IMR-90 (cell line): ENCODE measurements at regions not wholly inside any gene's neighbourhood (a gene's known extent, or its start where the extent isn't known, plus 50 kb on each side); places are given as distances from the start of the nearest gene placed in this dataset.

Source experiments
- ATAC-seq: fragments of 200-7000 bp; cut with Tn5 transposase; 2 replicates; pipeline ENCODE4 v1.9.1; 2020; ENCODE audit warnings: low read depth, mild to moderate bottlenecking, moderate library complexity
- BruUV-seq: library from RNA; stranded (reverse); fragments of 400-500 nt; replicated peaks from 2 replicates; lab custom pipeline; 2021; lab: Mats Ljungman, UMichigan
- CTCF ChIA-PET: fragments of 300-600 bp; formaldehyde crosslinking; extraction: SDS; loops from one replicate; lab custom pipeline; 2021; ENCODE audit warnings: antibody characterized with exemption; lab: Yijun Ruan, JAX
- POLR2A ChIA-PET: fragments of 300-600 bp; sonication (Branson Sonifier 250); formaldehyde crosslinking; loops from one replicate; lab custom pipeline; 2022; ENCODE audit warnings: antibody characterized with exemption; ENCODE audit not compliant: unreplicated experiment; lab: Charles Lee
- DNase-seq: peaks from one replicate; pipeline ENCODE4 v3.0.0; 2013
- H2AFZ ChIP-seq: replicated peaks from 2 replicates; pipeline ENCODE3; 2013; ENCODE audit warnings: low read length, mild to moderate bottlenecking; ENCODE audit not compliant: poor library complexity
- H2AK5ac ChIP-seq: 2 replicates; pipeline ENCODE4 v1.6.1; 2013; ENCODE audit warnings: low read depth, low read length, inconsistent platforms
- H2AK9ac ChIP-seq: replicated peaks from 2 replicates; pipeline ENCODE3; 2013; ENCODE audit warnings: mild to moderate bottlenecking, low read depth, low read length, moderate library complexity; ENCODE audit not compliant: poor library complexity
- H2BK120ac ChIP-seq: 2 replicates; pipeline ENCODE4 v1.6.1; 2013; ENCODE audit warnings: low read depth, low read length, inconsistent platforms
- H2BK15ac ChIP-seq: 3 replicates; pipeline ENCODE4 v1.6.1; 2013; ENCODE audit warnings: low read depth, low read length, inconsistent platforms
- H2BK20ac ChIP-seq: 2 replicates; pipeline ENCODE4 v1.6.1; 2013; ENCODE audit warnings: low read depth, mild to moderate bottlenecking, inconsistent platforms, low read length, moderate library complexity
- H2BK5ac ChIP-seq: 2 replicates; pipeline ENCODE4 v1.6.1; 2013; ENCODE audit warnings: mild to moderate bottlenecking, low read depth, low read length, inconsistent platforms; ENCODE audit not compliant: poor library complexity, severe bottlenecking
- H3K14ac ChIP-seq: replicated peaks from 2 replicates; pipeline ENCODE4 v1.6.1; 2013; ENCODE audit warnings: low read depth, low read length, inconsistent platforms
- H3K18ac ChIP-seq: 2 replicates; pipeline ENCODE4 v1.6.1; 2013; ENCODE audit warnings: low read depth, low read length, control low read depth
- H3K23ac ChIP-seq: 2 replicates; pipeline ENCODE4 v1.6.1; 2013; ENCODE audit warnings: low read depth, low read length, inconsistent platforms
- H3K27ac ChIP-seq: 2 replicates; pipeline ENCODE4 v1.5.1; 2013; ENCODE audit warnings: mild to moderate bottlenecking, control low read depth, low read length; ENCODE audit not compliant: insufficient read depth
- H3K27me3 ChIP-seq: 2 replicates; pipeline ENCODE4 v1.6.1; 2013; ENCODE audit warnings: low read length; ENCODE audit not compliant: control insufficient read depth, insufficient read depth
- H3K36me3 ChIP-seq: 2 replicates; pipeline ENCODE4 v1.6.1; 2013; ENCODE audit warnings: low read length, mixed read lengths; ENCODE audit not compliant: control insufficient read depth, insufficient read depth
- H3K4ac ChIP-seq: 2 replicates; pipeline ENCODE4 v1.6.1; 2013; ENCODE audit warnings: low read depth, low read length, inconsistent platforms
- H3K4me1 ChIP-seq: 2 replicates; pipeline ENCODE4 v1.6.1; 2013; ENCODE audit warnings: low read length, mixed read lengths; ENCODE audit not compliant: control insufficient read depth, insufficient read depth
- H3K4me2 ChIP-seq: 2 replicates; pipeline ENCODE4 v1.6.1; 2013; ENCODE audit warnings: low read depth, mild to moderate bottlenecking, control low read depth, low read length, moderate library complexity
- H3K4me3 ChIP-seq: 2 replicates; pipeline ENCODE4 v1.5.1; 2013; ENCODE audit warnings: low read depth, mild to moderate bottlenecking, control low read depth, low read length, moderate library complexity; ENCODE audit not compliant: insufficient read depth
- H3K56ac ChIP-seq: 2 replicates; pipeline ENCODE4 v1.6.1; 2013; ENCODE audit warnings: low read length, inconsistent platforms; ENCODE audit not compliant: insufficient read depth; ENCODE audit errors: extremely low read depth
- H3K79me1 ChIP-seq, 2 experiments: 2 replicates each; pipeline ENCODE4 v1.6.1; 2013; ENCODE audit warnings: low read length in 2 of 2, inconsistent platforms in 1 of 2, low read depth in 1 of 2
- H3K9ac ChIP-seq: 2 replicates; pipeline ENCODE4 v1.6.1; 2013; ENCODE audit warnings: low read depth, low read length, control low read depth
- H3K9me1 ChIP-seq: 2 replicates; pipeline ENCODE4 v1.6.1; 2013; ENCODE audit warnings: low read length, inconsistent platforms; ENCODE audit not compliant: insufficient read depth
- H3K9me3 ChIP-seq: 2 replicates; pipeline ENCODE4 v1.6.1; 2013; ENCODE audit warnings: low read length; ENCODE audit not compliant: control insufficient read depth, insufficient read depth
- H4K20me1 ChIP-seq: 2 replicates; pipeline ENCODE4 v1.6.1; 2013; ENCODE audit warnings: low read length, inconsistent platforms; ENCODE audit not compliant: insufficient read depth
- H4K5ac ChIP-seq: 2 replicates; pipeline ENCODE4 v1.6.1; 2013; ENCODE audit warnings: mild to moderate bottlenecking, low read depth, low read length, control low read depth
- H4K8ac ChIP-seq, 2 experiments: 2 replicates each; pipeline ENCODE4 v1.6.1; 2013; ENCODE audit warnings: low read depth in 2 of 2, low read length in 2 of 2, control low read depth in 1 of 2, inconsistent platforms in 1 of 2
- H4K91ac ChIP-seq: 2 replicates; pipeline ENCODE4 v1.6.1; 2013; ENCODE audit warnings: low read depth, low read length, inconsistent platforms; ENCODE audit not compliant: insufficient read depth
- CEBPB ChIP-seq: IDR thresholded peaks from 2 replicates; pipeline ENCODE4 v1.6.1; 2012; ENCODE audit warnings: low read depth, low read length, improper control_type of control experiment
- MXI1 ChIP-seq: IDR thresholded peaks from 2 replicates; pipeline ENCODE4 v1.6.1; 2012; ENCODE audit warnings: low read depth, mild to moderate bottlenecking, low read length, moderate library complexity, borderline replicate concordance
- RAD21 ChIP-seq: IDR thresholded peaks from 2 replicates; pipeline ENCODE4 v1.6.1; 2012; ENCODE audit warnings: low read length, improper control_type of control experiment
- WGBS, 2 experiments: methylation state at CpG; one replicate each; pipeline versions ENCODE4 v1.1.5 to v1.1.7; 2013; ENCODE audit warnings: missing lambda C conversion rate in 2 of 2; ENCODE audit not compliant: insufficient read length in 1 of 2; ENCODE audit errors: extremely low coverage in 2 of 2; 5-methylcytosine and 5-hydroxymethylcytosine counted together
- dilution Hi-C: fragments of 300-500 bp; cut with HindIII; formaldehyde crosslinking; loops from one replicate; pipeline ENCODE4 v1.14.3; 2018; ENCODE audit warnings: low sequenced_read_pairs; ENCODE audit not compliant: unreplicated experiment
- in situ Hi-C: fragments of 300-500 bp; cut with MboI; formaldehyde crosslinking; loops from 3 replicates; pipeline ENCODE4 v1.14.3; 2019; ENCODE audit warnings: low sequenced_read_pairs, inconsistent platforms, mixed read lengths
- intact Hi-C: fragments of 100-400 bp; cut with micrococcal nuclease; formaldehyde crosslinking; loops from 2 replicates; pipeline ENCODE4 v1.10.0; 2022

DNA sequence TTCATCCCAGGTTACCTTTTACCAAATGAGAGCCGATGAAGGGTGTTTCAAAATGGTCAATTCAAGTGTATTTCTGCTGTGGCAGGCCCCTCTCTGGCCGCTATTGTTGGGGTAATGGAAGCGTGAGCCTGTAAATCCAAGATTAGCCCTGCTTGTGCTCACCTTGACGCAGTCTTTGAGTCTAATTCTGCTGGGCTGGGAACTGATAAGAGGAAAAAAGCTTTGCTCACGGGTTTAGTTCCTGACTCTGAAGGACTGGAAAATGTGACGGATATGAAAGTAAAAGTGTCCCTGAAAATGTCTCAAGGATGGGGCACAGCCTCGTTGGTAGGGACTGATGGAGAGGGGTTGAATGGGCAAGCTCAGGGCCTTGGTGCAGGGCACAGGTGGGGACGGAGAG is 125.9 kb upstream of the GALNT2 start:
- DNase-seq = no peak
- H3K4ac ChIP-seq = no peak overlapping the region
- no peak overlapping the region for H3K18ac ChIP-seq
- no peaks in the 10 kb centered on the region for H4K20me1 ChIP-seq
- no peak overlapping the region for H2AK9ac ChIP-seq
- no peak overlapping the region for H3K56ac ChIP-seq
- no peak overlapping the region for H3K23ac ChIP-seq
- in situ Hi-C loops = no loop called here
- H4K8ac ChIP-seq = no peak overlapping the region
- no TSS peak for BruUV-seq
- H2AK5ac ChIP-seq = no peak overlapping the region
- no peaks in the 10 kb centered on the region; the same call in 1 of the 2 replicates for H3K27me3 ChIP-seq
- H3K9me1 ChIP-seq = no peaks in the 10 kb centered on the region
- no peak overlapping the region for H2BK15ac ChIP-seq
- CTCF ChIA-PET = no interaction called here
- POLR2A ChIA-PET = no interaction called here
- intact Hi-C loops = no loop called here
- H3K14ac ChIP-seq = no peak overlapping the region
- H2AFZ ChIP-seq = no peak overlapping the region
- H3K4me3 ChIP-seq = no peak overlapping the region
- no peak for ATAC-seq
- H3K9me3 ChIP-seq = no peaks in the 10 kb centered on the region
- 81% methylated on average over 4 of the region's 8 CpGs; no CpG with 5 or more reads in 1 of the 2 experiments for WGBS, 2 experiments
- H4K5ac ChIP-seq = no peak overlapping the region
- no peaks in the 10 kb centered on the region for H3K79me1 ChIP-seq
- H3K36me3 ChIP-seq = no peaks in the 10 kb centered on the region
- H3K9ac ChIP-seq = no peak overlapping the region
- H2BK120ac ChIP-seq = no peak overlapping the region
- H3K4me1 ChIP-seq = no peaks in the 10 kb centered on the region
- no peak overlapping the region for H4K91ac ChIP-seq
- dilution Hi-C loops = no loop called here
- H3K4me2 ChIP-seq = no peak overlapping the region
- TF ChIP-seq RAD21 (no peak), MXI1 (no peak), CEBPB (no peak)
- no peak overlapping the region for H2BK20ac ChIP-seq
- H3K27ac ChIP-seq = no peak overlapping the region
- no peak overlapping the region for H2BK5ac ChIP-seq
